Keratinocyte (primary cell): ENCODE measurements at regions not wholly inside any gene's neighbourhood (a gene's known extent, or its start where the extent isn't known, plus 50 kb on each side); places are given as distances from the start of the nearest gene placed in this dataset.

Source experiments
- DNase-seq: peaks from one replicate; pipeline ENCODE4 v3.0.0-alpha.2; 2011; ENCODE audit warnings: low read depth, missing footprints, low spot score
- FAIRE-seq: peaks from 2 replicates; lab custom pipeline; 2011; peaks lifted over from hg19 to GRCh38; lab: Jason Lieb, UNC
- H2AFZ ChIP-seq: 2 replicates; pipeline ENCODE4 v1.6.0; 2012; ENCODE audit warnings: low read length, control low read depth, inconsistent platforms; ENCODE audit not compliant: control insufficient read depth
- H3K27ac ChIP-seq: 2 replicates; pipeline ENCODE4 v1.5.1; 2011; ENCODE audit warnings: low read length; ENCODE audit not compliant: control insufficient read depth, insufficient read depth
- H3K27me3 ChIP-seq: 3 replicates; pipeline ENCODE4 v1.6.0; 2011; ENCODE audit warnings: low read length; ENCODE audit not compliant: control insufficient read depth, insufficient read depth; ENCODE audit errors: extremely low read depth
- H3K36me3 ChIP-seq, 2 experiments: 2 replicates in 1 of 2; 3 replicates in 1 of 2; pipeline ENCODE4 v1.5.1; 2011; ENCODE audit warnings: low read length in 2 of 2, mild to moderate bottlenecking in 1 of 2; ENCODE audit not compliant: control insufficient read depth in 2 of 2, insufficient read depth in 2 of 2; ENCODE audit errors: extremely low read depth in 1 of 2
- H3K4me1 ChIP-seq: 3 replicates; pipeline ENCODE4 v1.5.1; 2011; ENCODE audit warnings: low read length; ENCODE audit not compliant: control insufficient read depth, insufficient read depth; ENCODE audit errors: extremely low read depth
- H3K4me2 ChIP-seq: 3 replicates; pipeline ENCODE4 v1.6.0; 2011; ENCODE audit warnings: low read depth, low read length; ENCODE audit not compliant: control insufficient read depth, insufficient read depth; ENCODE audit errors: extremely low read depth
- H3K4me3 ChIP-seq, 3 experiments: fragments of 200-600 bp in 1 of 3; sonication (generic) in 1 of 3; 2 replicates in 2 of 3; 3 replicates in 1 of 3; pipeline ENCODE4 v1.5.1; 2011 to 2016; ENCODE audit warnings: low read length in 3 of 3, mild to moderate bottlenecking in 3 of 3, control low read depth in 2 of 3, inconsistent platforms in 1 of 3, low read depth in 1 of 3, mixed read lengths in 1 of 3, mixed run types in 1 of 3, moderate library complexity in 1 of 3; ENCODE audit not compliant: control insufficient read depth in 2 of 3, insufficient read depth in 2 of 3; ENCODE audit errors: extremely low read depth in 1 of 3
- H3K79me2 ChIP-seq: 2 replicates; pipeline ENCODE4 v1.6.0; 2012; ENCODE audit warnings: low read length; ENCODE audit not compliant: control insufficient read depth, insufficient read depth
- H3K9ac ChIP-seq: 3 replicates; pipeline ENCODE4 v1.6.0; 2011; ENCODE audit warnings: low read length; ENCODE audit not compliant: control insufficient read depth, insufficient read depth; ENCODE audit errors: extremely low read depth
- H3K9me1 ChIP-seq: 3 replicates; pipeline ENCODE4 v1.6.0; 2011; ENCODE audit warnings: low read length; ENCODE audit not compliant: control insufficient read depth, insufficient read depth; ENCODE audit errors: extremely low read depth
- H3K9me3 ChIP-seq: 2 replicates; pipeline ENCODE4 v1.5.1; 2012; ENCODE audit warnings: low read depth, low read length; ENCODE audit not compliant: control insufficient read depth
- H4K20me1 ChIP-seq: 3 replicates; pipeline ENCODE4 v1.6.0; 2011; ENCODE audit warnings: low read length; ENCODE audit not compliant: control insufficient read depth, insufficient read depth; ENCODE audit errors: extremely low read depth
- CTCF ChIP-seq, 3 experiments: IDR thresholded peaks in 1 of 3; conservative IDR thresholded peaks in 1 of 3; optimal IDR thresholded peaks in 1 of 3; 2 replicates in 2 of 3; 3 replicates in 1 of 3; pipeline versions ENCODE3 to v1.5.1; 2011; ENCODE audit warnings: low read length in 3 of 3, mild to moderate bottlenecking in 3 of 3, moderate library complexity in 2 of 3, control low read depth in 1 of 3, inconsistent platforms in 1 of 3; ENCODE audit not compliant: insufficient read depth in 2 of 3; ENCODE audit errors: extremely low read depth in 1 of 3
- EZH2 ChIP-seq: IDR thresholded peaks from one replicate; pipeline ENCODE4 v1.6.1; 2012; ENCODE audit warnings: inconsistent platforms, mild to moderate bottlenecking, low read length, moderate library complexity
- dilution Hi-C: fragments of 300-500 bp; cut with MboI; formaldehyde crosslinking; loops from one replicate; pipeline ENCODE4 v1.7.0; 2020; ENCODE audit warnings: low sequenced_read_pairs; ENCODE audit not compliant: extremely low pct_ligation_motif_present

GRCh38 chr13:57823704-57824103 lies 192.2 kb downstream of the PCDH17 start:
- TF ChIP-seq EZH2 (no peak), CTCF (optimal IDR thresholded peaks at IDR 0.05 in 1 of 3, IDR thresholded peaks at IDR 0.05 in 1 of 3, conservative IDR thresholded peaks at IDR 0.05 in 1 of 3; ENCODE audit: extremely low read depth in 1 of 3, insufficient read depth in 2 of 3, low read length in 3 of 3) (no peak)
- no peaks in the 10 kb centered on the region for H3K27me3 ChIP-seq
- H3K4me1 ChIP-seq: no peaks in the 10 kb centered on the region
- no peaks in the 10 kb centered on the region for H3K9me1 ChIP-seq
- FAIRE-seq (no peak), DNase-seq (no peak)
- peaks cover 2% of the 10 kb centered on the region for H3K9me3 ChIP-seq
- dilution Hi-C loops: no loop called here
- H3K36me3 ChIP-seq: no peaks in the 10 kb centered on the region
- no peak overlapping the region for H2AFZ ChIP-seq
- H3K27ac ChIP-seq: no peak overlapping the region
- H3K4me3 ChIP-seq: no peak overlapping the region
- H3K4me2 ChIP-seq: no peak overlapping the region
- no peak overlapping the region for H3K9ac ChIP-seq
- no peaks in the 10 kb centered on the region for H3K79me2 ChIP-seq
- no peaks in the 10 kb centered on the region for H4K20me1 ChIP-seq

GRCh38 chr13:57824121-57824520 lies 192.6 kb downstream of the PCDH17 start:
- no peak overlapping the region for H2AFZ ChIP-seq
- DNase-seq (no peak), FAIRE-seq (no peak)
- dilution Hi-C loops: no loop called here
- H3K9me1 ChIP-seq: no peaks in the 10 kb centered on the region
- no peaks in the 10 kb centered on the region for H3K27me3 ChIP-seq
- H4K20me1 ChIP-seq: no peaks in the 10 kb centered on the region
- no peak overlapping the region for H3K4me3 ChIP-seq
- H3K27ac ChIP-seq: no peak overlapping the region
- H3K36me3 ChIP-seq: no peaks in the 10 kb centered on the region
- H3K79me2 ChIP-seq: no peaks in the 10 kb centered on the region
- peaks cover 2% of the 10 kb centered on the region for H3K9me3 ChIP-seq
- H3K4me1 ChIP-seq: no peaks in the 10 kb centered on the region
- TF ChIP-seq EZH2 (no peak), CTCF (optimal IDR thresholded peaks at IDR 0.05 in 1 of 3, IDR thresholded peaks at IDR 0.05 in 1 of 3, conservative IDR thresholded peaks at IDR 0.05 in 1 of 3; ENCODE audit: extremely low read depth in 1 of 3, insufficient read depth in 2 of 3, low read length in 3 of 3) (no peak)
- no peak overlapping the region for H3K4me2 ChIP-seq
- no peak overlapping the region for H3K9ac ChIP-seq
